MG63 (cell line): ENCODE measurements at regions not wholly inside any gene's neighbourhood (a gene's known extent, or its start where the extent isn't known, plus 50 kb on each side); places are given as distances from the start of the nearest gene placed in this dataset.
A peak's percentile ranks its signal among the peaks of the same experiment; 100 is the strongest.
"Not testable (repeated sequence)": the region's sequence is repeated elsewhere in the genome, so short reads cannot be mapped to it uniquely, and the experiment has no call there.

ENCODE experiments used
- DNase-seq: peaks from one replicate; pipeline ENCODE4 v3.0.0-alpha.2; 2020
- H3K27me3 ChIP-seq: fragments of 250-450 bp; sonication (Bioruptor Pico); 2 replicates; pipeline ENCODE4 v1.5.1; 2020; ENCODE audit warnings: mild to moderate bottlenecking, moderate library complexity
- H3K36me3 ChIP-seq: fragments of 250-450 bp; sonication (Bioruptor Pico); 2 replicates; pipeline ENCODE4 v1.5.1; 2020; ENCODE audit warnings: mild to moderate bottlenecking, moderate library complexity
- H3K4me3 ChIP-seq: fragments of 250-450 bp; sonication (Bioruptor Pico); 2 replicates; pipeline ENCODE4 v1.5.1; 2020; ENCODE audit warnings: mild to moderate bottlenecking, moderate library complexity
- H3K9me3 ChIP-seq: fragments of 250-450 bp; sonication (Bioruptor Pico); 2 replicates; pipeline ENCODE4 v1.5.1; 2020; ENCODE audit warnings: mild to moderate bottlenecking, moderate library complexity

GRCh38 chr6:27770724-27771123 is 141.5 kb downstream of the OR2B2 start:
- H3K9me3 ChIP-seq: no peaks in the 10 kb centered on the region
- no peak overlapping the region for H3K4me3 ChIP-seq
- no peak for DNase-seq
- H3K27me3 ChIP-seq: no peaks in the 10 kb centered on the region
- no peaks in the 10 kb centered on the region for H3K36me3 ChIP-seq

GRCh38 chr6:27768556-27768955 is 143.6 kb downstream of the OR2B2 start:
- Histone ChIP-seq H3K36me3 (no peaks in the 10 kb centered on the region), H3K4me3 (no peak overlapping the region), H3K9me3 (no peaks in the 10 kb centered on the region), H3K27me3 (no peaks in the 10 kb centered on the region)
- no peak for DNase-seq

GRCh38 chr6:27767851-27768250 is 144.3 kb downstream of the OR2B2 start:
- no peak for DNase-seq
- Histone ChIP-seq H3K4me3 (no peak overlapping the region), H3K9me3 (no peaks in the 10 kb centered on the region), H3K27me3 (no peaks in the 10 kb centered on the region), H3K36me3 (no peaks in the 10 kb centered on the region)

GRCh38 chr6:27766405-27766804 is 145.8 kb downstream of the OR2B2 start:
- no peak for DNase-seq
- no peaks in the 10 kb centered on the region for H3K27me3 ChIP-seq
- H3K4me3 ChIP-seq: no peak overlapping the region
- H3K36me3 ChIP-seq: no peaks in the 10 kb centered on the region
- H3K9me3 ChIP-seq: no peaks in the 10 kb centered on the region

- Histone ChIP-seq H3K4me3 (no peak overlapping the region), H3K36me3 (no peaks in the 10 kb centered on the region), H3K9me3 (no peaks in the 10 kb centered on the region), H3K27me3 (no peaks in the 10 kb centered on the region)
- no peak for DNase-seq
Observed at GRCh38 chr6:27765028-27765590, 147.1 kb downstream of the OR2B2 start.

- Histone ChIP-seq H3K4me3 (no peak overlapping the region), H3K27me3 (no peaks in the 10 kb centered on the region), H3K9me3 (no peaks in the 10 kb centered on the region), H3K36me3 (no peaks in the 10 kb centered on the region)
- DNase-seq: no peak
Observed at GRCh38 chr6:27761391-27761790, 150.8 kb downstream of the OR2B2 start.

GRCh38 chr6:27760464-27760863 is 151.7 kb downstream of the OR2B2 start:
- no peak for DNase-seq
- Histone ChIP-seq H3K27me3 (no peaks in the 10 kb centered on the region), H3K4me3 (no peak overlapping the region), H3K9me3 (no peaks in the 10 kb centered on the region), H3K36me3 (no peaks in the 10 kb centered on the region)

GRCh38 chr6:27759930-27760329 is 152.3 kb downstream of the OR2B2 start:
- no peaks in the 10 kb centered on the region for H3K27me3 ChIP-seq
- H3K9me3 ChIP-seq: no peaks in the 10 kb centered on the region
- no peak overlapping the region for H3K4me3 ChIP-seq
- no peaks in the 10 kb centered on the region for H3K36me3 ChIP-seq
- no peak for DNase-seq

GRCh38 chr6:27758491-27758890 is 153.7 kb downstream of the OR2B2 start:
- H3K27me3 ChIP-seq: no peaks in the 10 kb centered on the region
- no peak overlapping the region for H3K4me3 ChIP-seq
- no peak for DNase-seq
- no peaks in the 10 kb centered on the region for H3K9me3 ChIP-seq
- no peaks in the 10 kb centered on the region for H3K36me3 ChIP-seq

GRCh38 chr6:27757307-27757706 is 154.9 kb downstream of the OR2B2 start:
- H3K4me3 ChIP-seq: peak overlapping the region; percentile 57
- peak; percentile 90 for DNase-seq
- no peaks in the 10 kb centered on the region for H3K36me3 ChIP-seq
- no peaks in the 10 kb centered on the region for H3K9me3 ChIP-seq
- H3K27me3 ChIP-seq: no peaks in the 10 kb centered on the region

GRCh38 chr6:27755768-27756167 is 156.4 kb downstream of the OR2B2 start:
- no peak overlapping the region for H3K4me3 ChIP-seq
- DNase-seq: no peak
- H3K27me3 ChIP-seq: no peaks in the 10 kb centered on the region
- H3K9me3 ChIP-seq: no peaks in the 10 kb centered on the region
- H3K36me3 ChIP-seq: no peaks in the 10 kb centered on the region

GRCh38 chr6:27754408-27754782 is 157.8 kb downstream of the OR2B2 start:
- H3K4me3 ChIP-seq: peak overlapping the region; percentile 80
- H3K9me3 ChIP-seq: no peaks in the 10 kb centered on the region
- H3K36me3 ChIP-seq: no peaks in the 10 kb centered on the region
- H3K27me3 ChIP-seq: no peaks in the 10 kb centered on the region
- no peak for DNase-seq

- peak; percentile 99 for DNase-seq
- Histone ChIP-seq H3K36me3 (no peaks in the 10 kb centered on the region), H3K9me3 (no peaks in the 10 kb centered on the region), H3K4me3 (peak overlapping the region; percentile 80), H3K27me3 (no peaks in the 10 kb centered on the region)
Observed at GRCh38 chr6:27753668-27754407, 158.4 kb downstream of the OR2B2 start.

- peak; percentile 62 for DNase-seq
- Histone ChIP-seq H3K9me3 (no peaks in the 10 kb centered on the region), H3K36me3 (no peaks in the 10 kb centered on the region), H3K4me3 (peak overlapping the region; percentile 80), H3K27me3 (0 out of 2 replicates have a peak, but pooled peaks cover 3% of the 10 kb centered on the region)
Observed at GRCh38 chr6:27752038-27752885, 159.9 kb downstream of the OR2B2 start.

- DNase-seq: no peak
- H3K4me3 ChIP-seq: no peak overlapping the region
- no peaks in the 10 kb centered on the region for H3K9me3 ChIP-seq
- H3K36me3 ChIP-seq: no peaks in the 10 kb centered on the region
- peaks cover 10% of the 10 kb centered on the region; the same call in 1 of the 2 replicates for H3K27me3 ChIP-seq
Observed at GRCh38 chr6:27748661-27749060, 163.5 kb downstream of the OR2B2 start.

GRCh38 chr6:27747637-27748036 is 164.6 kb downstream of the OR2B2 start:
- H3K36me3 ChIP-seq: no peaks in the 10 kb centered on the region
- DNase-seq: no peak
- H3K4me3 ChIP-seq: no peak overlapping the region
- H3K9me3 ChIP-seq: no peaks in the 10 kb centered on the region
- H3K27me3 ChIP-seq: peaks cover 13% of the 10 kb centered on the region; the same call in 1 of the 2 replicates

GRCh38 chr6:27746860-27747259 is 165.3 kb downstream of the OR2B2 start:
- not testable (repeated sequence) for H3K36me3 ChIP-seq, H3K9me3 ChIP-seq, H3K4me3 ChIP-seq, DNase-seq
- peaks cover 13% of the 10 kb centered on the region; the same call in 1 of the 2 replicates for H3K27me3 ChIP-seq
